ENCODE measurements at regions not wholly inside any gene's neighbourhood (a gene's known extent, or its start where the extent isn't known, plus 50 kb on each side); places are given as distances from the start of the nearest gene placed in this dataset.

GRCh38 chr5:82807021-82807420, 270.2 kb downstream of the TMEM167A start:
- no peak for DNase-seq (ENCODE audit: low read depth)

- peak; percentile 10 for DNase-seq (ENCODE audit: low read depth)
Measured at GRCh38 chr5:82806513-82806912, 270.7 kb downstream of the TMEM167A start.

GRCh38 chr5:82804155-82804690, 273.0 kb downstream of the TMEM167A start:
- no peak for DNase-seq (ENCODE audit: low read depth)

GRCh38 chr5:82802954-82803353, 274.2 kb downstream of the TMEM167A start:
- no peak for DNase-seq (ENCODE audit: low read depth)

- DNase-seq (ENCODE audit: low read depth): no peak
Measured at GRCh38 chr5:82800826-82801225, 276.4 kb downstream of the TMEM167A start.

- DNase-seq (ENCODE audit: low read depth): peak; percentile 8
Measured at GRCh38 chr5:82799361-82800077, 277.7 kb downstream of the TMEM167A start.

GRCh38 chr5:82798676-82799075, 278.5 kb downstream of the TMEM167A start:
- no peak for DNase-seq (ENCODE audit: low read depth)

GRCh38 chr5:82796643-82797416, 280.4 kb downstream of the TMEM167A start:
- DNase-seq (ENCODE audit: low read depth): no peak

- DNase-seq (ENCODE audit: low read depth): no peak
Measured at GRCh38 chr5:82794876-82795275, 282.3 kb downstream of the TMEM167A start.

GRCh38 chr5:82793808-82794419, 283.3 kb downstream of the TMEM167A start:
- no peak for DNase-seq (ENCODE audit: low read depth)

GRCh38 chr5:82792096-82792495, 285.1 kb downstream of the TMEM167A start:
- DNase-seq (ENCODE audit: low read depth): peak; percentile 60

GRCh38 chr5:82789095-82789494, 288.1 kb downstream of the TMEM167A start:
- no peak for DNase-seq (ENCODE audit: low read depth)

GRCh38 chr5:82786748-82787147, 290.4 kb downstream of the TMEM167A start:
- no peak for DNase-seq (ENCODE audit: low read depth)

- DNase-seq (ENCODE audit: low read depth): no peak
Measured at GRCh38 chr5:82785882-82786509, 291.2 kb downstream of the TMEM167A start.

- no peak for DNase-seq (ENCODE audit: low read depth)
Measured at GRCh38 chr5:82785456-82785855, 291.7 kb downstream of the TMEM167A start.

- no peak for DNase-seq (ENCODE audit: low read depth)
Measured at GRCh38 chr5:82784521-82784920, 292.7 kb downstream of the TMEM167A start.

GRCh38 chr5:82777106-82777505, 300.1 kb downstream of the TMEM167A start:
- no peak for DNase-seq (ENCODE audit: low read depth)

- DNase-seq (ENCODE audit: low read depth): no peak
Measured at GRCh38 chr5:82772281-82772680, 304.9 kb downstream of the TMEM167A start.

- no peak for DNase-seq (ENCODE audit: low read depth)
Measured at GRCh38 chr5:82766206-82766605, 311.0 kb downstream of the TMEM167A start.

GRCh38 chr5:82765765-82766164, 311.4 kb downstream of the TMEM167A start:
- DNase-seq (ENCODE audit: low read depth): peak; percentile 6

GRCh38 chr5:82760856-82761255, 316.3 kb downstream of the TMEM167A start:
- no peak for DNase-seq (ENCODE audit: low read depth)

GRCh38 chr5:82758881-82759280, 318.3 kb downstream of the TMEM167A start:
- no peak for DNase-seq (ENCODE audit: low read depth)

Measured in fibroblast of gingiva (primary cell).